Thoracic aorta (tissue), 2 donors: ENCODE measurements at regions not wholly inside any gene's neighbourhood (a gene's known extent, or its start where the extent isn't known, plus 50 kb on each side); places are given as distances from the start of the nearest gene placed in this dataset.

ENCODE experiments used
- ATAC-seq: fragments of 150-250 bp; one replicate; pipeline ENCODE4 v1.8.0; 2017; ENCODE audit warnings: low read depth; ENCODE audit not compliant: insufficient number of reproducible peaks, low FRiP score
- DNase-seq: peaks from one replicate; pipeline ENCODE4 v3.0.0-alpha.2; 2020; ENCODE audit warnings: low spot score
- H3K27ac ChIP-seq, 2 donors: fragments of 200-600 bp; sonication (generic); 1 replicate in 1 of 2; 2 replicates in 1 of 2; pipeline ENCODE4 v1.5.1; 2016; ENCODE audit warnings: mild to moderate bottlenecking in 2 of 2, moderate library complexity in 2 of 2
- H3K27me3 ChIP-seq: fragments of 200-600 bp; sonication (generic); replicated peaks from 2 replicates; pipeline ENCODE4 v1.6.0; 2016; ENCODE audit warnings: mild to moderate bottlenecking; ENCODE audit not compliant: insufficient read depth
- H3K36me3 ChIP-seq: fragments of 200-600 bp; sonication (generic); one replicate; pipeline ENCODE4 v1.5.1; 2016
- H3K4me1 ChIP-seq, 2 donors: fragments of 200-600 bp; sonication (generic); 1 replicate in 1 of 2; 2 replicates in 1 of 2; pipeline versions ENCODE4 v1.5.1 to v1.6.0; 2016; ENCODE audit warnings: low read depth in 2 of 2, mild to moderate bottlenecking in 1 of 2; ENCODE audit not compliant: control insufficient read depth in 1 of 2
- H3K4me3 ChIP-seq: fragments of 200-600 bp; sonication (generic); 2 replicates; pipeline ENCODE4 v1.5.1; 2016; ENCODE audit warnings: mild to moderate bottlenecking
- H3K9me3 ChIP-seq: fragments of 200-600 bp; sonication (generic); 2 replicates; pipeline ENCODE4 v1.5.1; 2016
- TF ChIP-seq, protein P1 (sequence below): fragments of 200-600 bp; sonication (generic); IDR thresholded peaks from one replicate; pipeline ENCODE4 v1.5.1; 2019; ENCODE audit warnings: antibody characterized with exemption

DNA sequence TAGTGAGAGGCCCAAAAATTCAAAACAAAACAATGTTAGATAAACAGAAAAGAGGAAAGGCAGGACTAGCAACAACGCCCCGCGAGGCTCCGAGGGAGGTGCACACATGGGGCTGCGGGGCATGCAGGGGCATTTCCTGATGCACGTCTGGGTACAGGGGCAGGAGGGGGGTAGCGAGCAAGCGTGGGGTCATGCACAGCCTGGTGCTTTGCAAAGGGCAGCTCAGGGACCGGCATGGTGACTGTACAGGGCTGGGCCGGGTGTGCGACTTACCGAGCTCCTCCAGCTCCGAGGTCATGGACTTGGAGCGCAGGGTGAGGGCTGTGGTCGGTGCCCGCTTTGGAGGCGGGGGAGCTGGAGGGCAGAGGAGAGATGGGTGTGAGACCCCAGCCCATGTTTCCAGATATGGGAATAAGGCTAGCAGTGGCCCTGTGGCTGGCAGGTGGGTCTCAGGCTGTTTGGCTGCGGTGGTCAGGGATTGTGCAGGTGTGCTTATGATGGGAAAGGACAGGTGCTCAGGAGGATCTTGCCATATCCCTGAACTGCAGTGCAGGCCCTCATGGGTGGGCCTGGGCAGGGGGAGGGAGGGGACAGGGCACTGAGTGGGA lies 103.7 kb downstream of the CTTN start:
- H3K4me3 ChIP-seq = no peak overlapping the region
- no peak overlapping the region for H3K27ac ChIP-seq
- peaks cover 0 to 11% of the 10 kb centered on the region in 2 donors for H3K4me1 ChIP-seq
- TF ChIP-seq, protein P1, sequence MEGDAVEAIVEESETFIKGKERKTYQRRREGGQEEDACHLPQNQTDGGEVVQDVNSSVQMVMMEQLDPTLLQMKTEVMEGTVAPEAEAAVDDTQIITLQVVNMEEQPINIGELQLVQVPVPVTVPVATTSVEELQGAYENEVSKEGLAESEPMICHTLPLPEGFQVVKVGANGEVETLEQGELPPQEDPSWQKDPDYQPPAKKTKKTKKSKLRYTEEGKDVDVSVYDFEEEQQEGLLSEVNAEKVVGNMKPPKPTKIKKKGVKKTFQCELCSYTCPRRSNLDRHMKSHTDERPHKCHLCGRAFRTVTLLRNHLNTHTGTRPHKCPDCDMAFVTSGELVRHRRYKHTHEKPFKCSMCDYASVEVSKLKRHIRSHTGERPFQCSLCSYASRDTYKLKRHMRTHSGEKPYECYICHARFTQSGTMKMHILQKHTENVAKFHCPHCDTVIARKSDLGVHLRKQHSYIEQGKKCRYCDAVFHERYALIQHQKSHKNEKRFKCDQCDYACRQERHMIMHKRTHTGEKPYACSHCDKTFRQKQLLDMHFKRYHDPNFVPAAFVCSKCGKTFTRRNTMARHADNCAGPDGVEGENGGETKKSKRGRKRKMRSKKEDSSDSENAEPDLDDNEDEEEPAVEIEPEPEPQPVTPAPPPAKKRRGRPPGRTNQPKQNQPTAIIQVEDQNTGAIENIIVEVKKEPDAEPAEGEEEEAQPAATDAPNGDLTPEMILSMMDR = no peak
- no peaks in the 10 kb centered on the region for H3K36me3 ChIP-seq
- H3K27me3 ChIP-seq = no peaks in the 10 kb centered on the region
- H3K9me3 ChIP-seq = no peaks in the 10 kb centered on the region
- DNase-seq = no peak
- ATAC-seq = no peak

DNA sequence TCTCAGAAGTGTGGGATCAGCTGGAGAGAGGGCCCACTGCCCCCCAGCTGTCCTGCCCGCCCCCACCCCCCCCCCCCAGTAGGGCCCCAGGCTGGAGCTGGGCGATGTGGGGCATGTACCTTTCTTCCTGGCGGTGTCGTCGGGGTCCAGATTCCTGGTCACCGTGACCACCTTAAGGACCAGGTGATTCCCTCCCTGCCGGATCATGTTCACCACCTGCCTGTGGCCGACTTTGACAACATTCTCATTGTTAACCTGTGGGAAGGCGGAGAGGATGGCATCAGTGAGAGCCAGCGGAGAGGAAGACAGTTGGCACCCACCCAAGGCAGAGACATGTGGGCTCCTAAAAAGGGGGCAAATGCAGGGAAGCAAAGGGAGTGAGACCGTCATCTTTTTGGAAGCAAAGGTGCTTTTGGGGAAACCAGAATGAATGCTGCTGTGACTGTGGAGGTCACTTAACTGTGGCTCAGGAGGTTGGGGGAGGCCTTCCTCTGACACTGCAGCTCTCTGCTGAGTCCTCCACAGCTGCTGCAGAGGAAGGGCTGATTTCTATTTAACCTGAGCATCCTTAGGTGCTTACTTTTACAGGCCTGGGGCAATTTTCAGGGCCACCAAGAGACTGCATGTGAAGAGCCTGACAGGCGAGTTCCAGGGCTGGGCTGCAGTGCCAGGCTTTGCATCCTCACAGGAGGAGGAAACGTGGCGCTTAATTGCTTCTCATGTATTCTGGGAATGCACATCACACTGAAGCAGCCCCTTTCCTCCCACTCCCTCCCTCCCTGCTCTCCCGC lies 104.5 kb downstream of the CTTN start:
- no peak overlapping the region for H3K4me3 ChIP-seq
- H3K9me3 ChIP-seq = no peaks in the 10 kb centered on the region
- DNase-seq (no peak), ATAC-seq (no peak)
- H3K27me3 ChIP-seq = no peaks in the 10 kb centered on the region
- peaks cover 0 to 11% of the 10 kb centered on the region in 2 donors for H3K4me1 ChIP-seq
- H3K36me3 ChIP-seq = no peaks in the 10 kb centered on the region
- TF ChIP-seq, protein P1 = no peak
- H3K27ac ChIP-seq = no peak overlapping the region

DNA sequence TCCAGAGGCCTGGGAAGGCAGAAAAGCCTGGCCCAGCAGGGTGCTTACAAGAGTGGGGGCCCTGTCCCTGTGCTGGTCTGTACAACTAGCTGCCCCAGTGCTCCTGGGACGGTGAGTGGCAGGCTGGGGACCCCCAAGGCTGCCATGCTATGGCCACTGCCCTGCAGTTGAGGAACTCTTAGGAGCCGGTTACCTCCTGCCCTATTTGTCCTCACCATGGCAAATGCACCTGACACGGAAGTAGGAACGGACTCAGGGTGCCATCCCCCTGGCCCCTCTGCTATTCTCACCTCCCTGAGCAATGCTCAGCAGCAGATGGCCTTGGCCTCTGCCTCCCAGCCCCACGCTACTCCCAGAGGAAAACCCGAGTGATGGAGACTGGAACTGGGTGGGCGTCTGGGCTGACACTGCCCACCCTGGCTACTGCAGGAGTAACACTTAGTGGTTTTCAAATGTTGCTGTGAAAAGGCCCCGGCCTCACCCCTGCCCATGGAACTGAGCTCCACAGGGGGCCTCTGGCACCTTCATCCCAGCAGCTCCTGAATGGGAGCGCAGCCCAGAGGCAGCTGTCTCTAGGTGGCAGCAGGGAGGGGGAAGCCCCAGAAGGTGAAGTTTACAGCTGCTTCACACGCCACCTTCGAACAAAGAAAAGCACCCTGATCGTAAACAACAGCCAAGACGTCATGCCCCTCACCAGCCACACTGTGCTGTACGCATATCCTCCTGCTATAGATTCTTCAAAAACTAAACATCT lies 105.3 kb downstream of the CTTN start:
- Histone ChIP-seq H3K36me3 (no peaks in the 10 kb centered on the region), H3K4me1 (peaks cover 0 to 11% of the 10 kb centered on the region in 2 donors), H3K27me3 (no peaks in the 10 kb centered on the region), H3K9me3 (no peaks in the 10 kb centered on the region), H3K27ac (no peak overlapping the region), H3K4me3 (no peak overlapping the region)
- DNase-seq = no peak
- no peak for ATAC-seq
- TF ChIP-seq, protein P1 = no peak

DNA sequence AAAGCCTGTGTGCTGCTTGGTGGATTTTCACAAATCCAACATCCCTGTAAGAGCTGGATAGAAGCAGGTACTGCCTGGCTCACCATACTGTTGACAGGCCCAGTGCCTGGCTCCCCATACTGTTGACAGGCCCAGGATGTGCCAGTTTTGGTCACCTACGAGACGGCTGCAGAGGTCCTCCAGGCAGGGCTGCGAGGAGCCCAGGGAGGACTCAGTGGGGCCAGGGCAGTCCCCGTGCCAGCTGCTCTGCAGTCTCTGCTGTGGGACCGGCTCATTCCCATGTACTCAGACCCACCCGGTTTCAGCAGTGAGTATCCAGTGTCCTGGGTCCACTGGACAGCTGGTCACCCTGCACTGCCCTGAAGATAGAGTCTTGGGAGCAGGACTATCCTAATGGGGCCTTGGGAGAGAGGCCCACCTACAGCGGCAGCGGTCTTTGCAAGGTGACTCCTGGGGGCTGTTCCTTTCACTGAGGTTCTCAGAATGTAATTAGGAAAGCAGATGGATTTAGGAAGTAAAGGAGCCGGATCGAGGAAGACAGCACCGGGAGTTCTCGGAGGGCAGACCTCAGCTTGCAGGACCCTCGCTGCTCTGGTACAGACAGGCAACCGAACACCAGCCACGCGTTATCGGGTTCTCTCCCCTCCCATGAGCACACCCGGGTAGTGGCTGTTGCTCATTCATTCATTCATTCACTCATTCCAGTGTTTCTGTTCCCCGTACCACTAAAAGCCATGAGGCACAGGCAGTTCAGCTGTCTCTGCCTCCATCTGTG lies 106.1 kb downstream of the CTTN start:
- H3K27me3 ChIP-seq = no peaks in the 10 kb centered on the region
- H3K27ac ChIP-seq = no peak overlapping the region
- no peak for DNase-seq
- no peaks in the 10 kb centered on the region for H3K9me3 ChIP-seq
- H3K36me3 ChIP-seq = no peaks in the 10 kb centered on the region
- peaks cover 0 to 11% of the 10 kb centered on the region in 2 donors for H3K4me1 ChIP-seq
- H3K4me3 ChIP-seq = no peak overlapping the region
- no peak for ATAC-seq
- TF ChIP-seq, protein P1 = no peak
